ENCODE measurements at regions not wholly inside any gene's neighbourhood (a gene's known extent, or its start where the extent isn't known, plus 50 kb on each side); places are given as distances from the start of the nearest gene placed in this dataset.

GRCh38 chr20:48094196-48094749 is 309.0 kb upstream of the SULF2 start:
- DNase-seq (ENCODE audit: low spot score, unreplicated experiment), result no peak
- Mint-ChIP-seq H3K27ac (no peak overlapping the region), H3K36me3 (ENCODE audit: insufficient read depth) (no peaks in the 10 kb centered on the region), H3K4me3 (ENCODE audit: low read depth) (no peak overlapping the region), H3K9me3 (ENCODE audit: low read depth) (no peaks in the 10 kb centered on the region), H3K4me1 (ENCODE audit: low read depth) (peaks cover 5% of the 10 kb centered on the region), H3K27me3 (peaks cover 2% of the 10 kb centered on the region)
- TF ChIP-seq CTCF (IDR thresholded peaks at IDR 0.05; ENCODE audit: unreplicated experiment), result no peak

- no peak overlapping the region for H3K27ac Mint-ChIP-seq
Observed at GRCh38 chr20:48092596-48093280, 307.5 kb upstream of the SULF2 start.

GRCh38 chr20:48090784-48091183 is 305.5 kb upstream of the SULF2 start:
- H3K4me1 Mint-ChIP-seq (ENCODE audit: low read depth), result peaks cover 3% of the 10 kb centered on the region
- no peak for DNase-seq (ENCODE audit: low spot score, unreplicated experiment)
- no peaks in the 10 kb centered on the region for H3K9me3 Mint-ChIP-seq (ENCODE audit: low read depth)
- no peak overlapping the region for H3K27ac Mint-ChIP-seq
- no peak for TF ChIP-seq CTCF (IDR thresholded peaks at IDR 0.05; ENCODE audit: unreplicated experiment)
- H3K27me3 Mint-ChIP-seq, result peaks cover 2% of the 10 kb centered on the region
- no peaks in the 10 kb centered on the region for H3K36me3 Mint-ChIP-seq (ENCODE audit: insufficient read depth)
- H3K4me3 Mint-ChIP-seq (ENCODE audit: low read depth), result no peak overlapping the region

More at GRCh38 chr20:48092596-48093280, 307.5 kb upstream of the SULF2 start:
- peaks cover 2% of the 10 kb centered on the region for H3K27me3 Mint-ChIP-seq
- peaks cover 2% of the 10 kb centered on the region for H3K4me1 Mint-ChIP-seq (ENCODE audit: low read depth)
- H3K4me3 Mint-ChIP-seq (ENCODE audit: low read depth), result no peak overlapping the region
- no peak for DNase-seq (ENCODE audit: low spot score, unreplicated experiment)
- H3K36me3 Mint-ChIP-seq (ENCODE audit: insufficient read depth), result no peaks in the 10 kb centered on the region
- no peak for TF ChIP-seq CTCF (IDR thresholded peaks at IDR 0.05; ENCODE audit: unreplicated experiment)
- no peaks in the 10 kb centered on the region for H3K9me3 Mint-ChIP-seq (ENCODE audit: low read depth)

- H3K9me3 Mint-ChIP-seq (ENCODE audit: low read depth), result peaks cover 1% of the 10 kb centered on the region
- H3K36me3 Mint-ChIP-seq (ENCODE audit: insufficient read depth), result no peaks in the 10 kb centered on the region
- no peak for DNase-seq (ENCODE audit: low spot score, unreplicated experiment)
- no peak for TF ChIP-seq CTCF (IDR thresholded peaks at IDR 0.05; ENCODE audit: unreplicated experiment)
- no peak overlapping the region for H3K4me3 Mint-ChIP-seq (ENCODE audit: low read depth)
- peaks cover 3% of the 10 kb centered on the region for H3K4me1 Mint-ChIP-seq (ENCODE audit: low read depth)
- H3K27me3 Mint-ChIP-seq, result peaks cover 2% of the 10 kb centered on the region
- no peak overlapping the region for H3K27ac Mint-ChIP-seq
Observed at GRCh38 chr20:48090314-48090713, 305.0 kb upstream of the SULF2 start.

GRCh38 chr20:48080583-48080982 is 295.3 kb upstream of the SULF2 start:
- Mint-ChIP-seq H3K27me3 (peaks cover 5% of the 10 kb centered on the region), H3K4me3 (ENCODE audit: low read depth) (no peak overlapping the region), H3K9me3 (ENCODE audit: low read depth) (peaks cover 14% of the 10 kb centered on the region), H3K4me1 (ENCODE audit: low read depth) (peaks cover 8% of the 10 kb centered on the region), H3K27ac (no peak overlapping the region), H3K36me3 (ENCODE audit: insufficient read depth) (peaks cover 4% of the 10 kb centered on the region)
- no peak for DNase-seq (ENCODE audit: low spot score, unreplicated experiment)
- no peak for TF ChIP-seq CTCF (IDR thresholded peaks at IDR 0.05; ENCODE audit: unreplicated experiment)

All from progenitor cell of endocrine pancreas (in vitro differentiated cells).